HepG2 (cell line): ENCODE measurements at regions not wholly inside any gene's neighbourhood (a gene's known extent, or its start where the extent isn't known, plus 50 kb on each side); places are given as distances from the start of the nearest gene placed in this dataset.

Source experiments
- ATAC-seq: fragments of 200-7000 bp; cut with Tn5 transposase; 3 replicates; pipeline ENCODE4 v1.9.1; 2020; ENCODE audit warnings: mild to moderate bottlenecking, moderate library complexity
- BruUV-seq: library from RNA; stranded (reverse); fragments of 400-500 nt; replicated peaks from 2 replicates; lab custom pipeline; 2021; lab: Mats Ljungman, UMichigan
- CTCF ChIA-PET: fragments of 300-600 bp; formaldehyde crosslinking; extraction: SDS; loops from one replicate; lab custom pipeline; 2021; ENCODE audit warnings: low total read pairs, inconsistent platforms, low intra/inter-chr PET ratio; lab: Yijun Ruan, JAX
- POLR2A ChIA-PET: fragments of 350-600 bp; sonication (Branson Sonifier 250); formaldehyde crosslinking; loops from one replicate; lab custom pipeline; 2020; ENCODE audit warnings: antibody characterized with exemption, inconsistent platforms; lab: Yijun Ruan, JAX
- DNase-seq: peaks from one replicate; pipeline ENCODE4 v3.0.0-alpha.2; 2015; ENCODE audit warnings: low spot score
- FAIRE-seq: peaks from 3 replicates; lab custom pipeline; 2011; peaks lifted over from hg19 to GRCh38; lab: Jason Lieb, UNC
- H2AFZ ChIP-seq: one replicate; pipeline ENCODE4 v1.6.1; 2011; ENCODE audit warnings: low read length, inconsistent platforms
- H3K27ac ChIP-seq: fragments of 300-600 bp; 3 replicates; pipeline ENCODE4 v1.8.0; 2011; ENCODE audit warnings: mixed run types, mild to moderate bottlenecking, mixed read lengths, low read length, inconsistent platforms; ENCODE audit not compliant: insufficient read depth; ENCODE audit errors: extremely low read length
- H3K27me3 ChIP-seq, 2 experiments: fragments of 200-600 bp in 1 of 2; 2 replicates in 1 of 2; 3 replicates in 1 of 2; pipeline versions ENCODE4 v1.6.0 to v1.8.0; 2011; ENCODE audit warnings: low read length in 2 of 2, mild to moderate bottlenecking in 2 of 2, moderate library complexity in 2 of 2, inconsistent platforms in 1 of 2; ENCODE audit not compliant: insufficient read depth in 2 of 2, control insufficient read depth in 1 of 2
- H3K36me3 ChIP-seq, 2 experiments: fragments of 200-600 bp in 1 of 2; replicated peaks in 1 of 2; 2 replicates in 1 of 2; 3 replicates in 1 of 2; pipeline versions ENCODE4 v1.5.1 to v1.8.0; 2011; ENCODE audit warnings: low read length in 2 of 2, inconsistent platforms in 1 of 2; ENCODE audit not compliant: insufficient read depth in 2 of 2, control insufficient read depth in 1 of 2
- H3K4me1 ChIP-seq: 2 replicates; pipeline ENCODE4 v1.5.1; 2012; ENCODE audit warnings: low read length, inconsistent platforms; ENCODE audit not compliant: insufficient read depth
- H3K4me2 ChIP-seq: 2 replicates; pipeline ENCODE4 v1.6.0; 2011; ENCODE audit warnings: low read depth, low read length, inconsistent platforms
- H3K4me3 ChIP-seq, 3 experiments: fragments of 200-600 bp in 1 of 3; sonication (generic), shearing (Covaris generic) in 1 of 3; replicated peaks in 1 of 3; 2 replicates each; pipeline ENCODE4 v1.5.1; 2011 to 2016; ENCODE audit warnings: low read length in 3 of 3, inconsistent platforms in 2 of 3, low read depth in 2 of 3, mild to moderate bottlenecking in 2 of 3, control low read depth in 1 of 3, mixed read lengths in 1 of 3; ENCODE audit not compliant: insufficient read depth in 1 of 3
- H3K79me2 ChIP-seq: one replicate; pipeline ENCODE4 v1.6.1; 2011; ENCODE audit warnings: low read length, inconsistent platforms; ENCODE audit not compliant: insufficient read depth
- H3K9ac ChIP-seq: 2 replicates; pipeline ENCODE4 v1.6.0; 2011; ENCODE audit warnings: mild to moderate bottlenecking, low read depth, low read length, inconsistent platforms; ENCODE audit not compliant: insufficient read depth
- H3K9me3 ChIP-seq: 2 replicates; pipeline ENCODE4 v1.5.1; 2012; ENCODE audit warnings: mild to moderate bottlenecking, low read length
- H4K20me1 ChIP-seq: 2 replicates; pipeline ENCODE4 v1.6.0; 2011; ENCODE audit warnings: inconsistent platforms, mild to moderate bottlenecking, low read length, moderate library complexity; ENCODE audit not compliant: insufficient read depth
- PHF20 ChIP-seq: sonication (generic); formaldehyde crosslinking; IDR thresholded peaks from 2 replicates; pipeline ENCODE4 v1.5.0; 2020; ENCODE audit warnings: mild to moderate bottlenecking, missing genetic modification reagents
- WGBS: methylation state at CpG from one replicate; pipeline ENCODE4 v1.1.6; 2017; ENCODE audit warnings: low lambda C conversion rate; 5-methylcytosine and 5-hydroxymethylcytosine counted together
- in situ Hi-C: cut with HindIII; loops from 2 replicates; pipeline ENCODE4 v1.10.0; 2017; ENCODE audit warnings: low pct_unique_long_range_greater_than_20kb; ENCODE audit not compliant: extremely low pct_ligation_motif_present
- intact Hi-C: fragments of 100-400 bp; cut with micrococcal nuclease; formaldehyde crosslinking; loops from one replicate; pipeline ENCODE4 v1.10.0; 2022; ENCODE audit not compliant: unreplicated experiment
- TF ChIP-seq, protein P1 (sequence below): sonication (generic); formaldehyde crosslinking; IDR thresholded peaks from 2 replicates; pipeline ENCODE4 v1.5.0; 2020; ENCODE audit warnings: missing genetic modification reagents
- TF ChIP-seq, protein P2 (sequence below): sonication (generic); formaldehyde crosslinking; IDR thresholded peaks from one replicate; pipeline ENCODE4 v1.5.1; 2020; ENCODE audit warnings: mild to moderate bottlenecking, missing genetic modification reagents; ENCODE audit errors: not compliant biosample characterization

DNA sequence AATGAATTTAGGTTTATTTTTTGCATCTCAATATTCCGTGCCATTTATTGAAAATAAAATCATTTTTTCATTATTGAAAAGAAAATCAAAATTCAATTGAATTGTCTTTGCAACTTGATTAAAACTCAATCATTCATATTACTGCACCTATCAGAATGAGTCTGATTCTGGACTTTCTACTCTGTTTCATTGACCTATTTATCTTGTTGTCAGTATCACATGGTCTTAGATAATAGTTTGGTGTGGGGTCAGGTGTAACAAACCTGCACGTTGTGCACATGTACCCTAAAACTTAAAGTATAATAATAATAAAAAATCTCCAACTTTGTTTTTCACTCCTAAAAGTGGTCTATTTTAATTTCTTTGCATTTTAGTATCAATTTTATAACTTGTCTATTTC lies 422.9 kb downstream of the RAD51AP2 start:
- H2AFZ ChIP-seq = no peak overlapping the region
- H3K27ac ChIP-seq = no peak overlapping the region
- intact Hi-C loops (no loop called here), in situ Hi-C loops (no loop called here)
- FAIRE-seq (no peak), ATAC-seq (no peak), DNase-seq (no peak)
- H3K9ac ChIP-seq = no peak overlapping the region
- H3K4me2 ChIP-seq = no peak overlapping the region
- no peaks in the 10 kb centered on the region for H3K4me1 ChIP-seq
- H3K79me2 ChIP-seq = no peaks in the 10 kb centered on the region
- WGBS = 2% methylated on average over 2 of the region's 2 CpGs
- no TSS peak for BruUV-seq
- H3K36me3 ChIP-seq = no peaks in the 10 kb centered on the region
- POLR2A ChIA-PET = no interaction called here
- no peaks in the 10 kb centered on the region for H3K27me3 ChIP-seq
- CTCF ChIA-PET = no interaction called here
- H3K4me3 ChIP-seq = no peak overlapping the region
- no peaks in the 10 kb centered on the region for H4K20me1 ChIP-seq
- TF ChIP-seq, protein P1, sequence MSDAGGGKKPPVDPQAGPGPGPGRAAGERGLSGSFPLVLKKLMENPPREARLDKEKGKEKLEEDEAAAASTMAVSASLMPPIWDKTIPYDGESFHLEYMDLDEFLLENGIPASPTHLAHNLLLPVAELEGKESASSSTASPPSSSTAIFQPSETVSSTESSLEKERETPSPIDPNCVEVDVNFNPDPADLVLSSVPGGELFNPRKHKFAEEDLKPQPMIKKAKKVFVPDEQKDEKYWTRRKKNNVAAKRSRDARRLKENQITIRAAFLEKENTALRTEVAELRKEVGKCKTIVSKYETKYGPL (CRISPR knock-in tag) = no peak
- TF ChIP-seq, protein P2, sequence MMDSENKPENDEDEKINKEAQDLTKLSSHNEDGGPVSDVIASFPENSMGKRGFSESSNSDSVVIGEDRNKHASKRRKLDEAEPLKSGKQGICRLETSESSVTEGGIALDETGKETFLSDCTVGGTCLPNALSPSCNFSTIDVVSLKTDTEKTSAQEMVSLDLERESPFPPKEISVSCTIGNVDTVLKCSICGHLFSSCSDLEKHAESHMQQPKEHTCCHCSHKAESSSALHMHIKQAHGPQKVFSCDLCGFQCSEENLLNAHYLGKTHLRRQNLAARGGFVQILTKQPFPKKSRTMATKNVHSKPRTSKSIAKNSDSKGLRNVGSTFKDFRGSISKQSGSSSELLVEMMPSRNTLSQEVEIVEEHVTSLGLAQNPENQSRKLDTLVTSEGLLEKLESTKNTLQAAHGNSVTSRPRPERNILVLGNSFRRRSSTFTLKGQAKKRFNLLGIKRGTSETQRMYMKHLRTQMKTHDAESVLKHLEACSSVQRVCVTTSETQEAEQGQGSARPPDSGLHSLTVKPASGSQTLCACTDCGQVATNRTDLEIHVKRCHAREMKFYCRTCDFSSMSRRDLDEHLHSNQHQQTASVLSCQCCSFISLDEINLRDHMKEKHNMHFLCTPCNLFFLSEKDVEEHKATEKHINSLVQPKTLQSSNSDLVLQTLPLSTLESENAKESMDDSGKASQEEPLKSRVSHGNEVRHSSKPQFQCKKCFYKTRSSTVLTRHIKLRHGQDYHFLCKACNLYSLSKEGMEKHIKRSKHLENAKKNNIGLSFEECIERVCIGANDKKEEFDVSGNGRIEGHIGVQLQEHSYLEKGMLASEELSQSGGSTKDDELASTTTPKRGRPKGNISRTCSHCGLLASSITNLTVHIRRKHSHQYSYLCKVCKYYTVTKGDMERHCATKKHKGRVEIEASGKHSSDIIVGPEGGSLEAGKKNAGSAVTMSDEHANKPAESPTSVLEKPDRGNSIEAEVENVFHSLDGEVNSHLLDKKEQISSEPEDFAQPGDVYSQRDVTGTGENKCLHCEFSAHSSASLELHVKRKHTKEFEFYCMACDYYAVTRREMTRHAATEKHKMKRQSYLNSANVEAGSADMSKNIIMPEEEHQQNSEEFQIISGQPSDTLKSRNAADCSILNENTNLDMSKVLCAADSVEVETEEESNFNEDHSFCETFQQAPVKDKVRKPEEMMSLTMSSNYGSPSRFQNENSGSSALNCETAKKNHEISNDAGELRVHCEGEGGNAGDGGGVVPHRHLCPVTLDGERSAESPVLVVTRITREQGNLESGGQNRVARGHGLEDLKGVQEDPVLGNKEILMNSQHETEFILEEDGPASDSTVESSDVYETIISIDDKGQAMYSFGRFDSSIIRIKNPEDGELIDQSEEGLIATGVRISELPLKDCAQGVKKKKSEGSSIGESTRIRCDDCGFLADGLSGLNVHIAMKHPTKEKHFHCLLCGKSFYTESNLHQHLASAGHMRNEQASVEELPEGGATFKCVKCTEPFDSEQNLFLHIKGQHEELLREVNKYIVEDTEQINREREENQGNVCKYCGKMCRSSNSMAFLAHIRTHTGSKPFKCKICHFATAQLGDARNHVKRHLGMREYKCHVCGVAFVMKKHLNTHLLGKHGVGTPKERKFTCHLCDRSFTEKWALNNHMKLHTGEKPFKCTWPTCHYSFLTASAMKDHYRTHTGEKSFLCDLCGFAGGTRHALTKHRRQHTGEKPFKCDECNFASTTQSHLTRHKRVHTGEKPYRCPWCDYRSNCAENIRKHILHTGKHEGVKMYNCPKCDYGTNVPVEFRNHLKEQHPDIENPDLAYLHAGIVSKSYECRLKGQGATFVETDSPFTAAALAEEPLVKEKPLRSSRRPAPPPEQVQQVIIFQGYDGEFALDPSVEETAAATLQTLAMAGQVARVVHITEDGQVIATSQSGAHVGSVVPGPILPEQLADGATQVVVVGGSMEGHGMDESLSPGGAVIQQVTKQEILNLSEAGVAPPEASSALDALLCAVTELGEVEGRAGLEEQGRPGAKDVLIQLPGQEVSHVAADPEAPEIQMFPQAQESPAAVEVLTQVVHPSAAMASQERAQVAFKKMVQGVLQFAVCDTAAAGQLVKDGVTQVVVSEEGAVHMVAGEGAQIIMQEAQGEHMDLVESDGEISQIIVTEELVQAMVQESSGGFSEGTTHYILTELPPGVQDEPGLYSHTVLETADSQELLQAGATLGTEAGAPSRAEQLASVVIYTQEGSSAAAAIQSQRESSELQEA (CRISPR knock-in tag) = no peak
- no peak for TF ChIP-seq PHF20 (CRISPR knock-in tag)
- H3K9me3 ChIP-seq = no peaks in the 10 kb centered on the region
